ENCODE measurements at regions not wholly inside any gene's neighbourhood (a gene's known extent, or its start where the extent isn't known, plus 50 kb on each side); places are given as distances from the start of the nearest gene placed in this dataset.

DNA sequence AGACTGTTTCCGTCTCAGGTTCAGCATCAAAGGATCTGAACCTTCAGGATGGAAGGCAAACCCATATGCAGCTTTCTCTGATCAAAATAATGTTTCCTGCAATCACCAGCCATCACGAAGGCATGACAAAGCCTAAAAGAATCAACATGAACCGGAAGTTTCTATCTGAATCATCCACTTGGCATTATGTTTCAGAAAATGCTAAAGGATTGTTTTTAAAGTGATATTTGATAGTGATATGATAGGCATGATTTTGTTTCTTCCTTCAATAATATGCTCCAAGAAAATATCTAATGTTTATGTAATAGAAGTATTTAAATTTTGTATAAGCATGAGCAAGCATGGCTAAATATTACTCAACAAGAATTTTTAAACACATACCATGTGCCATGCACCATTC is 219.6 kb downstream of the PLK2 start:
- Histone ChIP-seq H3K27me3 (no peaks in the 10 kb centered on the region), H3K4me3 (no peak overlapping the region), H3K4me1 (peaks cover 0 to 47% (median 8%) of the 10 kb centered on the region in 9 donors), H3K9me3 (no peaks in the 10 kb centered on the region), H3K36me3 (no peaks in the 10 kb centered on the region), H3K27ac (peak overlapping the region in 8 of 10 donors; percentile 12 to 91 (median 68))
- TF ChIP-seq, protein P1, sequence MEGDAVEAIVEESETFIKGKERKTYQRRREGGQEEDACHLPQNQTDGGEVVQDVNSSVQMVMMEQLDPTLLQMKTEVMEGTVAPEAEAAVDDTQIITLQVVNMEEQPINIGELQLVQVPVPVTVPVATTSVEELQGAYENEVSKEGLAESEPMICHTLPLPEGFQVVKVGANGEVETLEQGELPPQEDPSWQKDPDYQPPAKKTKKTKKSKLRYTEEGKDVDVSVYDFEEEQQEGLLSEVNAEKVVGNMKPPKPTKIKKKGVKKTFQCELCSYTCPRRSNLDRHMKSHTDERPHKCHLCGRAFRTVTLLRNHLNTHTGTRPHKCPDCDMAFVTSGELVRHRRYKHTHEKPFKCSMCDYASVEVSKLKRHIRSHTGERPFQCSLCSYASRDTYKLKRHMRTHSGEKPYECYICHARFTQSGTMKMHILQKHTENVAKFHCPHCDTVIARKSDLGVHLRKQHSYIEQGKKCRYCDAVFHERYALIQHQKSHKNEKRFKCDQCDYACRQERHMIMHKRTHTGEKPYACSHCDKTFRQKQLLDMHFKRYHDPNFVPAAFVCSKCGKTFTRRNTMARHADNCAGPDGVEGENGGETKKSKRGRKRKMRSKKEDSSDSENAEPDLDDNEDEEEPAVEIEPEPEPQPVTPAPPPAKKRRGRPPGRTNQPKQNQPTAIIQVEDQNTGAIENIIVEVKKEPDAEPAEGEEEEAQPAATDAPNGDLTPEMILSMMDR (IDR thresholded peaks at IDR 0.05) = no peak
- intact Hi-C loops (cut with DNase I) = loop anchor here in 5 of 10 donors (5.0 to 10.0 kb wide), 4 partner anchors 56 to 214 kb away; no protein-coding TSS in a partner anchor
- DNase-seq (no peak), ATAC-seq (no peak)
- 73 to 90% methylated on average over 3 of the region's 3 CpGs for WGBS, 2 donors

DNA sequence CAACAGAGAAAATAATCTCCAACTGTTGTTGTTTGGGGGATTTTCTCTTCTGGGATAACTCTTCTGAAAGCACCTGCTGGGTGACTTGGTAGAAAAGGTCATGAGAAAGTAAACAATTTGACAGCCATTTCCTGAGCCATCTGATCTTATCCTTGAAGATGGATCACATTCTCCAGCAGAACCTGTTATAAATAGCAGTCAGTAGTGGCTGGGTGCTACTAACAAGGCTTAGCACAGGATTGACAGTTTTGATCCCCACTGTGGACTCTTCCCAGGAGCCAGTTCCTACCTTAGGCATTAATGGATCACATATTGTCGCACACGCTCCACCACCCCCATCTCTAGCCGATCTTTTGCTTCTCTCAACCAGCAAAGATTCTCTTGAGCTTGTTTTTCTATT is 220.2 kb downstream of the PLK2 start:
- H3K27me3 ChIP-seq = no peaks in the 10 kb centered on the region
- H3K4me1 ChIP-seq = peaks cover 0 to 47% (median 14%) of the 10 kb centered on the region in 9 donors
- H3K27ac ChIP-seq = peak overlapping the region in 3 of 10 donors; percentile 71 to 91 (median 82)
- TF ChIP-seq, protein P1 (IDR thresholded peaks at IDR 0.05) = no peak
- H3K9me3 ChIP-seq = no peaks in the 10 kb centered on the region
- no peaks in the 10 kb centered on the region for H3K36me3 ChIP-seq
- intact Hi-C loops (cut with DNase I) = loop anchor here in 5 of 10 donors (5.0 to 10.0 kb wide), 4 partner anchors 55 to 215 kb away; no protein-coding TSS in a partner anchor
- WGBS, 2 donors = 92 to 95% methylated on average over 3 of the region's 3 CpGs
- ATAC-seq = no peak
- H3K4me3 ChIP-seq = no peak overlapping the region
- no peak for DNase-seq

DNA sequence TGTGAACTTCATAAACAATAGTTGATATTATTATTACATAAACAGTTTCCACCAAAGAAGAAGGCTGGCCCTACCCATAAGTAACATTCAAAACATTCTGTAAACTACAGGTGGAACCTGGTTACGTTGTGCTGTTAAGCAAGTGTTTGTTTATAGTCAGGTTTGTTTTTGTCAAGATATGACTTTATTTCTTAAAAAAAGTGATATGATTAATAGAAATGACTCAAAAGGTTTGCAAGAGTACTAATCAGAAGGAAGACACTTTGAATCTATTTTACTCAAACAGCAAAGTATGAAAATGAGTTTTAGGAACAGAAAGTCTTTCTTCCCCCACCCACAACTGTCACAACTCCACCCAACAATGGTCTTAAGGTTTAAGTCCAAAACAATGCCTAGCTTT is 220.8 kb downstream of the PLK2 start:
- Histone ChIP-seq H3K4me3 (no peak overlapping the region), H3K9me3 (no peaks in the 10 kb centered on the region), H3K27ac (no peak overlapping the region), H3K36me3 (no peaks in the 10 kb centered on the region), H3K4me1 (peaks cover 0 to 41% (median 15%) of the 10 kb centered on the region in 9 donors), H3K27me3 (no peaks in the 10 kb centered on the region)
- TF ChIP-seq, protein P1 (IDR thresholded peaks at IDR 0.05) = no peak
- intact Hi-C loops (cut with DNase I) = no loop called here
- no peak for DNase-seq
- no peak for ATAC-seq
- 86 to 96% methylated on average over 1 of the region's 1 CpG for WGBS, 2 donors

DNA sequence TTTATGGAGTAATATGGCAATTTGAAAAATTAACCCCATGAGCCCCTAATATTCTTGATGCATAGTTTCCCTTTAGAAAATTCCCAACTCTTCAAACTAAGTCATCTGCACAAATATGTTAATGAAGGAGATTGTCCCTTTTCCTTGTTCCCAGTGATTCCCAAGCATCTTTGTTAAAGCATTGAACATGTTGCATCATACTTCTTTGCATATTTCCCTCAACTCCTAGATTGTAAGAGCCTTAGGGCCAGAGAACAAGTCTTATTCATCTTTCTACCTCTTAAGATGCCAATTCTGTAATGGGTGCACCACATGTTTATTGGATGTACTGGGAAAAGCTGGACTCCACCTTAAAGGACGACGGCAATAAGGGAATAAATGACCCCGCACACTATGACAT is 223.4 kb downstream of the PLK2 start:
- Histone ChIP-seq H3K4me1 (peaks cover 0 to 18% (median 4%) of the 10 kb centered on the region in 9 donors), H3K4me3 (no peak overlapping the region), H3K36me3 (no peaks in the 10 kb centered on the region), H3K27ac (no peak overlapping the region), H3K9me3 (no peaks in the 10 kb centered on the region), H3K27me3 (no peaks in the 10 kb centered on the region)
- ATAC-seq = no peak
- WGBS, 2 donors = 94 to 97% methylated on average over 3 of the region's 3 CpGs
- intact Hi-C loops (cut with DNase I) = no loop called here
- no peak for DNase-seq
- TF ChIP-seq, protein P1 (IDR thresholded peaks at IDR 0.05) = no peak
